HG03457 (cell line): ENCODE measurements at regions not wholly inside any gene's neighbourhood (a gene's known extent, or its start where the extent isn't known, plus 50 kb on each side); places are given as distances from the start of the nearest gene placed in this dataset.

Experiments used
- ATAC-seq: cut with Tn5 transposase; IDR thresholded peaks from one replicate; pipeline ENCODE4 v1.9.1; 2021; ENCODE audit warnings: moderate number of reproducible peaks; ENCODE audit not compliant: unreplicated experiment

DNA sequence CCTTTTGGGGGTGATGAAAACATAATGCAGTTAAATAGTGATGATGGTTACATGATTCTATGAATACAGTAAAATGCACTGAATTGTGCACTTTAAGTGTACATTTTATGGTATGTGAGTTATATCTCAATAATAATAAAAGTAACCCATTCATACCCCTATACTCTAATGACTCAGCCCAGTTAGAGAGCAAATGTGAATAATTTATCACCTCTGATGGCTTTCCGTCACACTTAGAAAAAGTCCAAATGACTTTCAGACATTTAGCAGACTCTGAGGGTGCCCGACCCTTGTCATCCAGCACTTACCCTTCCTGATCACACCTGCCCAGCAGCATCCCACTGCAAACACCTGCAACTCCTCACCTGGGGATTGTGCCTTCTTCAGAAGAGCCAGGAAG, 148.1 kb upstream of the MAF start:
- ATAC-seq: no peak

DNA sequence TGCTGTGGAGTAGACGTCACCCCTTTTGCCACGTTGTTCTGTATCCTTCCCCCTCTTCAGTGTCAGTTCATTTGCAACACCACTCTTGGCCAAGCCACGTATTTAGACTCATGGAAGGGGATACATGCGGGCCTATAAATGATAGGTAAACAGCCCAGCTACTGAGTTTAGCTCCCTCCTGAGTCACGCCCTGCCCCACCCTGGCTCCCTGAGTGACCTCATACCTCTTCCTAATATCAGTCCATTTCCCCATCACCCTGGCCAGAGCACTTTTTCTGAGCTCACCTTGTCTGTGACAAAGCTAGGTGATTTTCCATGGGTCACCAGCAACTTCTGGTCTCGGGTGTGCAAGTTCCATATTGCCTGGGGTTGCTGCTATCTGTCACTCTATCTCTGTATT, 147.2 kb upstream of the MAF start:
- no peak for ATAC-seq

GRCh38 chr16:79740252-79740651, 139.7 kb upstream of the MAF start:
- no peak for ATAC-seq

DNA sequence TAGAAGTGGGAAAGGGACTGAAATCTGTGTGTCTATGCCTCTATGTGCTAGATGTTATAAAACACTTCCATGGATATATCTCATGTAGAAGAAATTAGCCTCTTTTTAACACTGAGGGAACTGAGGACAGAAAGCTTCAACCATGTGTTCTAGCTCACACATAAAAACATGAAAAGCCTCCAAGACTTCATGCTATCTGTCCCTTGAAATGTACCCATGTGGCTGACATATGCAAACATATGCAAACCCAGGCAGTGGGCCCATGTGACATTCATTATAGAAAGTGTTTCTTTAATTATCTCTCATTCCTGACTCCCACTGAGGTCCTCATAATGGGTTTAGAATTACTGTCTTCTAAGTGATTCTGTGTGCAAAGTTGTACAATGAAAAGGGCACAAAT, 134.7 kb upstream of the MAF start:
- no peak for ATAC-seq

DNA sequence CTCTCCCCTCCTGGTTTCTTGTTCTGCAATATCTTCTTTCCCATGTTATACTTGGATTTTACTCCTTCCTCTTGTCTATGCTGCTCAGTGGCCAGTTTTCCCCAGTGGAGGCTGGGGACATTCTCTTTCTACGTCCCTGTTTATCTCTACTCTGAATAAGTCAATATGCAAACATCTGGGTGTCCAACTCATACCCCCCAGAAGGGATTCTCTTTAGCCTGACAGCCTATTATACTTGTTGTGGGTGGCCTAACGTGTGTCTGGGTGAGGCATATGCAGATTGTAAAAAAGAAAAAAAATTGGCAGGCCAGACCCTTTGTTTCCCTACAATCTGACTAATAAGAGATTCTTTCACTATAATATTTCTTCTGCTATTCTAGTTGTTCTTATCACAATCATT, 134.2 kb upstream of the MAF start:
- no peak for ATAC-seq

GRCh38 chr16:79728923-79729240, 128.3 kb upstream of the MAF start:
- ATAC-seq: no peak

- ATAC-seq: no peak
Measured at GRCh38 chr16:79728048-79728922, 127.7 kb upstream of the MAF start.

GRCh38 chr16:79726902-79727301, 126.4 kb upstream of the MAF start:
- ATAC-seq: no peak

DNA sequence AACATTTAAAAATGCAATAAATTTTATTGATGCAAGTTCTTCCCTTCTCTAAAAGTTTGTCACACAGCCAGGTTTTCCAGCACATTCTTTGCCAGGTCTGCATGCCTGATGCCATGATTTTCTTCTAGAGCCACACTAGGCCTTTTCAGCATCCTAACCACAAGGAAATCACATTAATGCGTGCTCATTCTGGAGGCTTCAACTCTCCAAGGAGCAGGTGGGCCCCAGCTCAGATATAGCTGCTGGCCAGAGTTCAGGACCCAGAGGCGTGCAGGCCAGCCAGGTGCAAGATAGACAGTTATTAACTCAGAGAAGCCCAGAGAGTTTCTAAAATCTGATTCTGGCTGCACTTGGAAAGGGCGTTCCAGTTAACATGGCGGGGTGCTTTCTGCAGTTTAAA, 124.5 kb upstream of the MAF start:
- no peak for ATAC-seq

- ATAC-seq: no peak
Measured at GRCh38 chr16:79723583-79724168, 123.1 kb upstream of the MAF start.

GRCh38 chr16:79721270-79721669, 120.7 kb upstream of the MAF start:
- ATAC-seq: no peak

- no peak for ATAC-seq
Measured at GRCh38 chr16:79717333-79718137, 117.0 kb upstream of the MAF start.

- no peak for ATAC-seq
Measured at GRCh38 chr16:79716645-79717332, 116.3 kb upstream of the MAF start.

GRCh38 chr16:79715061-79715460, 114.5 kb upstream of the MAF start:
- no peak for ATAC-seq

DNA sequence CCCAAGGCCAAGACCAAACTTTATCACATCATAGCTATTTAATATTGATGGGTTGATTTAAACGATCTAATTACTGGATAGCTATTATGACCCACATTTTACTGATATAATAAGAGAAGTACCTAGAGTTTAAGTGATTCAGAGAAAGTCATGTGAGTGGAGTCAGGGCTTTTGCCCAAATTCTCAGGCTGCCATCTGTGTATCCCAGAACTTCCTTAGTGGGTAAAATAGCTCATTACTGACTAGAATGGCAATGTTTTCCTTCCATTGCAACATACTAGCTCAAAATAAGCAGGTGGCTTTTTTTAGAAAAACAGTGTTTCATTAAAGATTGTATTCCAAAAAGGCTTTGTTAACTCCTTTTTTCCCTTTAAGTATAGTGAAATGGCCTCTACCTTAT, 113.9 kb upstream of the MAF start:
- no peak for ATAC-seq

- no peak for ATAC-seq
Measured at GRCh38 chr16:79713609-79714309, 113.2 kb upstream of the MAF start.

DNA sequence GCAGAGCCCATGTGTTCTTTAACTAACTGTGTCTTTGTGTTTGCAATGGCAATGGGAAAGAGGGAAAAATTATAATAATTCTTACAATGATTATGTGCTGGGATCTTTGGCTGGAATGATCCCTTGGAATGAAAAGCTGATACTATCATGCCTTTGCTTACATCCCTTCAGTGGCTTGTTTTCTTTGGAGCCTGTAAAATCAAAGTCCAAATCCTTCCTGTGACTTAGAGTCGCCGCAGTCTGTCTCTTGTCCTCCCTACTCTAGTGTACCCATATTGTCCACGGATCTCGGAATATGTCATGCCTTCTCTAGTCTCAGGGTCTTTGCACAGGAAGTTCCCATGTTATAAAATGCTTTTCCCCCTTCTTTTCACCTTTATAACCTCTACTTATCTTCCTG, 111.7 kb upstream of the MAF start:
- no peak for ATAC-seq

GRCh38 chr16:79707876-79708275, 107.3 kb upstream of the MAF start:
- ATAC-seq: no peak

DNA sequence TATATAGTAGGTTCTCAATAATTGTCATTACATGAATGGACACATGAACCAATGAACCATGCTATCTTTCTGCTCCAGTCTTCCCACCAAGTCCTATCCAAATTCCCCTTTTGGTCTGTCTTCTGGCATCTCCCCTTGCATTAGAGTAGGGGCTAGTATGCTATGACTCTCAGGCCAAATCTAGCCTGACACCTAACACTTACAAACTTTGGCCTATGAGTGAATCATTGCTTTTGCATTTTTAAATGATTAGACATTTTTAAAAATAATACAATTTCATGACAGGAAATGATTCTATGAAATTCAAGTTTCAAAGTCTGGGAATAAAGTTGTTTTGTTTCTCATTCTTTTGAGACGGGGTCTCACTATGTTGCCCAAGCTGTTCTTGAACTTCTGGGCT, 102.5 kb upstream of the MAF start:
- ATAC-seq: no peak

DNA sequence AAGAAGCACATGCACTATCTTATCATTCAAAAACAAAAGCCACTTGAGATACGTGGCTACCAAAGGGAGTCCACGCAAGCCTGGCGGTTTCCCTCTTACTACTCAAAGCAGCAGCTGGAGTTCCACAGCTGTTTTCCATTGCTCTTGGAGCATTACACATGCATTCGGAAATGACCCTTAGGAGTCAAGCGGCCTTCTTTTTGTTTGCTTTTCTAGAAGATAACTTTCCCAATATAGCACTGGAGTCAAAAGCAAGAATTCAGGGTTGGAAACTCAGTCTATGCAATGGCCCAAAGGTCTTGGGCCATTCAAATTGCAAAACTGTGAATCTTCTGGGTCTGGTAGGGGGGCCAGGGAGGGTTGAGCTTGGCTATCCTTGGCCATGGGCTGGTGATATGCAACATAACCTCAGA, 97.8 kb upstream of the MAF start:
- no peak for ATAC-seq
